GM12892 (cell line): ENCODE measurements at regions not wholly inside any gene's neighbourhood (a gene's known extent, or its start where the extent isn't known, plus 50 kb on each side); places are given as distances from the start of the nearest gene placed in this dataset.

ENCODE experiments used
- POLR2A ChIP-seq: IDR thresholded peaks from 2 replicates; pipeline ENCODE4 v1.6.1; 2011; ENCODE audit warnings: low read depth, low read length, control low read depth
- POLR2AphosphoS5 ChIP-seq: IDR thresholded peaks from 2 replicates; pipeline ENCODE4 v1.6.1; 2011; ENCODE audit warnings: low read depth, low read length, control low read depth

DNA sequence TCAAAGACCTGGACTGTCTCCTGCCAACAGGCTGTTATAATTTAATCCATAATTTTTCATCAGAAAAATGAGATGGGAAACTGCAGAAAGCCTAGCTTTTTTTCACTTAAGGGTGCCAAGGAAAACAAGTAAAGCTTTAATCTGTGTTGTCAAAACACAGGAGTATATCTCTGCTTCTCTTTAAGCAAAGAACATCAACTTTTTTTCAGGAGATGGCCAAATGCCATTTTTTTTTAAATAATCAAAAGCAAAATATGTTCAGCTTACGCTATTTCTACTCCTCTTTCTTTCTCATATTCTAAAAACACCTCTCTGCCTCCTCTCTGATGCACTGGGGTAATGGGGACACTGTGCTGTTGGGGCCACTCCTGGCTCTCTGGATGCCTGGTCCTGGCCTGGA is 73.1 kb upstream of the NXPH2 start:
- TF ChIP-seq POLR2A (no peak), POLR2AphosphoS5 (no peak)
